ENCODE measurements at regions not wholly inside any gene's neighbourhood (a gene's known extent, or its start where the extent isn't known, plus 50 kb on each side); places are given as distances from the start of the nearest gene placed in this dataset.

DNA sequence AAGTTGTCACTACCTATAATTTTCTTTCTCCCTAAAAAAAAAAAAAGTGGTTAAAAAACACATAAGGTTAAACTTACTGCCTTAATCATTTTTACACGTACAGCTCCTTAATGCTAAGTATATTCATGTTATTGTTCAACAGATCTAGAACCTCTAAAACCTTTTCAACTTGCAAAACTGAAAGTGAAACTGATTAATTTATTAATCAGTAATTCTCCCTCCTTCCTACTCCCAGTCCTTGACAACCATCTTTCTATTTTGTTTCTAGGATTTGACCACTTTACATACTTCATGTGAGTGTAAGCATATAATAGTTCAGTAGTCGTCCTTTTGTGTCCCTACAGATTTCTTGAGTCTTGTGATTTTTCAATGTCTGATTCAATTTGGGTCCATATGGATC, 251.4 kb upstream of the KIF2B start:
- TF ChIP-seq, protein P1, sequence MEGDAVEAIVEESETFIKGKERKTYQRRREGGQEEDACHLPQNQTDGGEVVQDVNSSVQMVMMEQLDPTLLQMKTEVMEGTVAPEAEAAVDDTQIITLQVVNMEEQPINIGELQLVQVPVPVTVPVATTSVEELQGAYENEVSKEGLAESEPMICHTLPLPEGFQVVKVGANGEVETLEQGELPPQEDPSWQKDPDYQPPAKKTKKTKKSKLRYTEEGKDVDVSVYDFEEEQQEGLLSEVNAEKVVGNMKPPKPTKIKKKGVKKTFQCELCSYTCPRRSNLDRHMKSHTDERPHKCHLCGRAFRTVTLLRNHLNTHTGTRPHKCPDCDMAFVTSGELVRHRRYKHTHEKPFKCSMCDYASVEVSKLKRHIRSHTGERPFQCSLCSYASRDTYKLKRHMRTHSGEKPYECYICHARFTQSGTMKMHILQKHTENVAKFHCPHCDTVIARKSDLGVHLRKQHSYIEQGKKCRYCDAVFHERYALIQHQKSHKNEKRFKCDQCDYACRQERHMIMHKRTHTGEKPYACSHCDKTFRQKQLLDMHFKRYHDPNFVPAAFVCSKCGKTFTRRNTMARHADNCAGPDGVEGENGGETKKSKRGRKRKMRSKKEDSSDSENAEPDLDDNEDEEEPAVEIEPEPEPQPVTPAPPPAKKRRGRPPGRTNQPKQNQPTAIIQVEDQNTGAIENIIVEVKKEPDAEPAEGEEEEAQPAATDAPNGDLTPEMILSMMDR (IDR thresholded peaks at IDR 0.05 in 4 of 5, conservative IDR thresholded peaks at IDR 0.05 in 1 of 5): no peak
- TF ChIP-seq POLR2A (IDR thresholded peaks at IDR 0.05): no peak
